ENCODE measurements at regions not wholly inside any gene's neighbourhood (a gene's known extent, or its start where the extent isn't known, plus 50 kb on each side); places are given as distances from the start of the nearest gene placed in this dataset.

GRCh38 chr5:13478831-13479465 lies 465.5 kb downstream of the DNAH5 start:
- peak in 20 of 58 donors; percentile 2 to 54 (median 12) for DNase-seq

GRCh38 chr5:13477118-13477737 lies 467.3 kb downstream of the DNAH5 start:
- DNase-seq: no peak

DNA sequence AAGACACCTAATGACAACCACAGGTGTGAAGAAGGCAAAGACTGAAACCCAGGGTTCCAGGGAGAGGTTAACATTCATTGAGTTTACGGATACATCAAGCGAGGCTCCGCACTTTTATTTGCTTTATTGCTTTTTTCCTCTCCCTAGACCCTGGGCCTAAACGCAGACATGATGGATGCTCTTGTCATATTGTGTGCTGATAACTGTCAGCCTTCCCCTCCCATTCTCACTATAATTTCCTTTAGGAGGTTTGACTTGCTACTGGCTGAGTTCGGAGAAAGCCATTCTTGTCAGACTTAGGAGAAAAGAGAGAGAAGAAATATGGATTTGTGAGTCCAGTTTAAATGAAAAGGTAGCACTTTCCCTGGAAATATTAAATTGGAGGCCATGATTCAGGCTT lies 471.6 kb downstream of the DNAH5 start:
- DNase-seq: no peak

- DNase-seq: no peak
Observed at GRCh38 chr5:13470975-13471374, 473.5 kb downstream of the DNAH5 start.

GRCh38 chr5:13470263-13470662 lies 474.2 kb downstream of the DNAH5 start:
- no peak for DNase-seq

- no peak for DNase-seq
Observed at GRCh38 chr5:13464532-13465193, 479.8 kb downstream of the DNAH5 start.

- no peak for DNase-seq
Observed at GRCh38 chr5:13460587-13460986, 483.9 kb downstream of the DNAH5 start.

DNA sequence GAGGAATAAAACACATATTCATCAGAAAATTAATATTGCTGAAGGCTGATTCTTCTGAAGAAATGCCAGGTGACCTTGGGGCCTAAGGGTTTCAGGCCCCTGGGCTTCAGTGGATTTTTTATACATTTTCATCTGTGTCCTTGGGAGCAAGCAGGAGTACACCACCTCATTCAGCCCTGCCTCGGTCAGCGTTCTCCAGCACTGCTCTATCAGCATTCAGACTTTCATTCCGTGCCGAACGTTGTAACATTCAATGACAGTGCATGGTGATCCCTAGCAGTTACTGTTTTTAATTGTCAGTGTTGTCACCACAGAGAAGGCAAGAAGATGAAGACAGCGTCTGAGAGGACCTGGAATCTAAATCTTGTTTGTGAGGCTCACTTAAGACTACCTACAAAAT lies 490.4 kb downstream of the DNAH5 start:
- DNase-seq: no peak

GRCh38 chr5:13448843-13449242 lies 495.6 kb downstream of the DNAH5 start:
- DNase-seq: no peak

DNA sequence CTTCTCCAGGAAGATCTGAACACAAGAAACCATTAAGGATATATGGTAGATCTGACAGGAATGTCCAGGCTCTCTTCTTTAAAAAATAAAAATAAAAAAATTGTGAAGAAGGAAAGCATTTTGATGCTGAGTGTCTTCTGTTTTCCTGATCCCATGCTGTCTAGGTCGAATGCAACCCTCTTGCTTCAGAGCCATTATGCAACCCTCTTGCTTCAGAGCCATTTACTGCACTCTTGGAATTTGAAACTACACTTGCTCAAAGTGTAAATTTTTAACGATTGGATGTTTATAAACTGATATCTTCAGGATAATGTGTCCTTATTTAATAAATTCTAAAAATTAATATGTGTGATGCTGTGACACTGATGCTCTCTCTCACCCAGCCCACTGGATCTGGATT lies 505.1 kb downstream of the DNAH5 start:
- no peak for DNase-seq

- DNase-seq: no peak
Observed at GRCh38 chr5:13427827-13428557, 516.5 kb downstream of the DNAH5 start.

- no peak for DNase-seq
Observed at GRCh38 chr5:13412040-13412595, 532.4 kb downstream of the DNAH5 start.

DNA sequence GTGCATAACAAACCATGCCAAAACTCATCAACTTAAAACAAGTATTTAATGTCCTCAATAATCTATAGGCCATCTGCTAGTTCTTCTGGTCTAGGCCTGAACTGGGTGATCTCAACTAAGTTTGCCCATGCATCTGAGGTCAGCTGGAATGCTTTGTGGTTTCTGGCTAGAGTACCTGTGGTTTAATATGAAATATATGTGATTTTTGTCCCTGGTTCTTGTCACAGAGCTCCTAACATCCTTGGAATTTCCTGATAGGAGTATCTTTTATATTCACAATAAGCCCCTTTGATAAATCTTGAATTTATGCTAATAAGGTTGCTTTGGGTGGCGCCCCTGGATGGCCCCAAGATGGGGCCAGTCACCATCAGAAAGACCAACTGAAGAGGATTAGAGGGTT lies 535.9 kb downstream of the DNAH5 start:
- DNase-seq: no peak

DNA sequence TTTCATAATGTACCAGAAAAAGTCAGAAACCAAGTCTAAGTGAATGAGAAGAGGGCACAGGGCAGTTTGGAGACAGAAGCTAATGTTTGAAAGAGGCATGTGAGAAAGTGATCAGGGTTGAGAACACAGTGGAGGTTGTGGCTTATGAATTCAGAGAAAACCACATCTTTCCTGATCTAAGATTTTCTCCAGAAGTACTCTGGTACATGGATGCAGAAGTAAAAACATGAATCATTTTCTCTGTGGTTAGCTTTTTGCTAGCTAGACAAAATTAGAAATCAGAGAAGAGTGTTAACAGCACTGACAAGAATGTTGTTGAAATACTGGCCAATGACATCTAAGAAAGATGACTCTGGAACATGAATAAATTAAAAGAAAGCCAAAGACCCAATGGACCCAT lies 541.1 kb downstream of the DNAH5 start:
- no peak for DNase-seq

DNA sequence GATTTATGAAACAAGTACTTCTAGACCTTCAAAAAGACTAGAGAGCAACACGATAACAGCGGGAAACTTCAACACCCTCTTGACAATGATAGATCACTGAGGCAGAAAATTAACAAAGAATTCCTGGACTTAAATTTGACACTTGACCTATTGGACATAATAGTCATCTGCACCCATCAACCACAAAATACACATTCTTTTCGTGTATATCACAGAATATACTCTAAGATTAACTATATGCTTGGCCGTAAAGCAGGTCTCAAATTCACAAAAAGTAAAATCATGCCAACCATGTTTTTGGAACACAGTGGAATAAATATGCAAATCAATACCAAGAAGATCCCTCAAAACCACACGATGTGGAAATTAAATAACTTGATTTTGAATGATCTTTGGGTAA lies 559.4 kb downstream of the DNAH5 start:
- no peak for DNase-seq

DNA sequence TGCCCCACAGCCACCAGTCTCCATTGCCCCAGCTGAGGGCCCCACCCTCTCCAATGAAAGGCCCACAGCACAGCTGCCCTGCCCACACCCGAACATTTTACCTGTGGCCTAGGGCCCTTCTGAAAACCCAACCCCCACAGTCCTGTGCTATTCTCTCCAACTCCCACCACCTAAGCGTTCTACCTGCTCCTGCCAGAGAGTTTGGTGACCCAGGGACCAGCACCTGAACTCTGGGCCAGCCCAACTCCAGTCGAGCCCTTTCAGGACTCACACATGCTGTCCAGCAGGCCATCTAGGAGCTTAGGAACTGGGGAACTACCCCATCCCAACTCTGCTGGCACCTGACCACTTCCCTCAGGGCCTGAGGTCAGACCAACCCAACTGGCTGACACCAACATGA lies 562.3 kb downstream of the DNAH5 start:
- DNase-seq: no peak

GRCh38 chr5:13378091-13378490 lies 566.4 kb downstream of the DNAH5 start:
- DNase-seq: no peak

GRCh38 chr5:13359344-13359743 lies 585.1 kb downstream of the DNAH5 start:
- DNase-seq: no peak

DNA sequence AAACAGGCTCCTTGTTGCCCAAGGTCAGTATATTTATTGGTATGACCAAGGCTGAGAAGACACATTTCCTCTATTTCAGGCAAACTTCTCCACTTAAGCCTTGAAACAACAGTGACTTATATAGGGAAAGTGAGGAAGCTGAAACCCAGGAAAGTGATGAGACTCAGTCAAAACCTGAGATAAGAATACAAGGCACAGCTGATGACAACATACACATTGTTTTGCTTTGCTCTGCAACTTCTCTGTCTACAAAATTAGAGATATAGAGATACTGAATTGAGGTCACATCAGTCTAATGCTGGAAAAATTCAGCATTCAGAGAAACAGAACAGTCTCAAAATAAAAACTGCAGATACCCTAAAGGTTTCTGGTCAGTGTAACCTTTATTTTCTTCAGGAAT lies 586.1 kb downstream of the DNAH5 start:
- no peak for DNase-seq

DNA sequence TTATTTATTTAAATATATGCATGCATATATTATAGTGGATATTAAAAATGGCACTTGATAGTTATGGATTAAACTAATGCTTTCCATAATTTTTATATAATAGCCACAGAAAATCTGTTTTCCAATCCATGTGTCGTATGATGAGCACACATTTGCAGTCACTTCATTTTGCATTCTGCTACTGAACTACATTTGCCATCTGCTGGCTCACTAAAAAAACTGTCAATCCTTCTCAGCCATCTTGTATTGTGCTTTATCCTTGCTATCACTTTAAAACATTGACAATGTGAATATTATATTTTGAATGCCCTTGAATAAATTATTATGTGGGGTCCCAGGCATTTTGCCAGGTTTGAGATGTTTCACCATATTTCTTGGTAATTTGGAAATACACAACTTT lies 586.6 kb downstream of the DNAH5 start:
- DNase-seq: no peak

DNA sequence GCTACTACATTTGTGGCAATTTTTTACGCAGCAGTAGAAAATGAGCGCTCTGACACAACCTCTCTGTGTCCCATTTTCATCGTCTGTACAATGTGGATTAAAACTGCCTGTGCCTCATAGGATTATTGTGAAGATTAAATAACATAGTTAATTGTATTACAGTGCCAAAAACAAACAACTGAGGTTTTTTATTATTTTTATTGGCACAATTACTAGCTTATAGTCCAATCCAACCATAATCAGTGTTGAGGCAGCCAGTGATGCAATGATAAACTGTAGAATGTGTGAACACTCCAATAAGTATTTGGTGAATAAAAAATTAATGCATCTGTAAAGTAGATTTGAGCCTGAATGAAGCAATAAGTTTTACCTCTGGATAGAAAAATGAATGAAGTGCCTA lies 588.3 kb downstream of the DNAH5 start:
- DNase-seq: no peak

- no peak for DNase-seq
Observed at GRCh38 chr5:13354611-13355010, 589.9 kb downstream of the DNAH5 start.

Data from anterior cingulate cortex (tissue), 58 donors.